GM19351 (cell line): ENCODE measurements at regions not wholly inside any gene's neighbourhood (a gene's known extent, or its start where the extent isn't known, plus 50 kb on each side); places are given as distances from the start of the nearest gene placed in this dataset.

Source experiments
- ATAC-seq: cut with Tn5 transposase; IDR thresholded peaks from one replicate; pipeline ENCODE4 v1.9.1; 2021; ENCODE audit warnings: mild to moderate bottlenecking, moderate library complexity; ENCODE audit not compliant: unreplicated experiment

- ATAC-seq = no peak
Measured at GRCh38 chr18:2390158-2390557, 181.1 kb downstream of the METTL4 start.

- no peak for ATAC-seq
Measured at GRCh38 chr18:2391470-2391869, 179.8 kb downstream of the METTL4 start.

GRCh38 chr18:2392446-2392845 is 178.9 kb downstream of the METTL4 start:
- ATAC-seq = no peak

GRCh38 chr18:2394684-2395083 is 176.6 kb downstream of the METTL4 start:
- ATAC-seq = no peak

- no peak for ATAC-seq
Measured at GRCh38 chr18:2395427-2396161, 175.7 kb downstream of the METTL4 start.

GRCh38 chr18:2396162-2396505 is 175.2 kb downstream of the METTL4 start:
- no peak for ATAC-seq

GRCh38 chr18:2400701-2401196 is 170.6 kb downstream of the METTL4 start:
- no peak for ATAC-seq

- no peak for ATAC-seq
Measured at GRCh38 chr18:2402084-2402483, 169.2 kb downstream of the METTL4 start.

- no peak for ATAC-seq
Measured at GRCh38 chr18:2406544-2406943, 164.8 kb downstream of the METTL4 start.

- ATAC-seq = no peak
Measured at GRCh38 chr18:2407961-2408360, 163.3 kb downstream of the METTL4 start.

- ATAC-seq = no peak
Measured at GRCh38 chr18:2409906-2410305, 161.4 kb downstream of the METTL4 start.

GRCh38 chr18:2410688-2411087 is 160.6 kb downstream of the METTL4 start:
- ATAC-seq = no peak

- no peak for ATAC-seq
Measured at GRCh38 chr18:2411381-2411960, 159.8 kb downstream of the METTL4 start.

GRCh38 chr18:2412281-2412680 is 159.0 kb downstream of the METTL4 start:
- no peak for ATAC-seq

GRCh38 chr18:2412996-2413751 is 158.1 kb downstream of the METTL4 start:
- ATAC-seq = no peak

- ATAC-seq = no peak
Measured at GRCh38 chr18:2414235-2414634, 157.1 kb downstream of the METTL4 start.

- no peak for ATAC-seq
Measured at GRCh38 chr18:2415656-2416055, 155.6 kb downstream of the METTL4 start.

GRCh38 chr18:2417861-2418610 is 153.3 kb downstream of the METTL4 start:
- no peak for ATAC-seq

- no peak for ATAC-seq
Measured at GRCh38 chr18:2420367-2420766, 150.9 kb downstream of the METTL4 start.

GRCh38 chr18:2423761-2424160 is 147.5 kb downstream of the METTL4 start:
- no peak for ATAC-seq

GRCh38 chr18:2424420-2424819 is 146.9 kb downstream of the METTL4 start:
- ATAC-seq = no peak
